GM12865 (cell line): ENCODE measurements at regions not wholly inside any gene's neighbourhood (a gene's known extent, or its start where the extent isn't known, plus 50 kb on each side); places are given as distances from the start of the nearest gene placed in this dataset.

Experiments used
- DNase-seq: peaks from one replicate; pipeline ENCODE4 v3.0.0; 2010; ENCODE audit warnings: low read depth
- H3K4me3 ChIP-seq: 2 replicates; pipeline ENCODE4 v1.5.1; 2011; ENCODE audit warnings: mild to moderate bottlenecking, low read depth, low read length, control low read depth
- CTCF ChIP-seq: IDR thresholded peaks from 2 replicates; pipeline ENCODE4 v1.5.1; 2011; ENCODE audit warnings: low read length, control low read depth, low read depth, inconsistent platforms; ENCODE audit not compliant: insufficient read depth; ENCODE audit errors: missing control alignments

- DNase-seq: no peak
- H3K4me3 ChIP-seq: no peak overlapping the region
- TF ChIP-seq CTCF: no peak
These were observed 100.8 kb downstream of the DLL1 start for GRCh38 chr6:170190046-170190445.

GRCh38 chr6:170189236-170189635 lies 101.6 kb downstream of the DLL1 start:
- no peak for DNase-seq
- no peak for TF ChIP-seq CTCF
- no peak overlapping the region for H3K4me3 ChIP-seq

GRCh38 chr6:170188571-170189001 lies 102.3 kb downstream of the DLL1 start:
- no peak for TF ChIP-seq CTCF
- DNase-seq: no peak
- no peak overlapping the region for H3K4me3 ChIP-seq

- H3K4me3 ChIP-seq: no peak overlapping the region
- TF ChIP-seq CTCF: no peak
- no peak for DNase-seq
These were observed 103.0 kb downstream of the DLL1 start for GRCh38 chr6:170187669-170188566.

- TF ChIP-seq CTCF: no peak
- H3K4me3 ChIP-seq: no peak overlapping the region
- DNase-seq: no peak
These were observed 103.8 kb downstream of the DLL1 start for GRCh38 chr6:170186941-170187668.

- no peak overlapping the region for H3K4me3 ChIP-seq
- no peak for TF ChIP-seq CTCF
- no peak for DNase-seq
These were observed 104.6 kb downstream of the DLL1 start for GRCh38 chr6:170186006-170186935.
